SKM-1 treated with dmso at 0.1 percent for 144 hours (cell line): ENCODE measurements at regions not wholly inside any gene's neighbourhood (a gene's known extent, or its start where the extent isn't known, plus 50 kb on each side); places are given as distances from the start of the nearest gene placed in this dataset.

Experiments
- DNase-seq: peaks from one replicate; lab custom pipeline; 2025; ENCODE audit not compliant: unreplicated experiment; lab: John Stamatoyannopoulos, UW

- no peak for DNase-seq
Measured at GRCh38 chr10:90447831-90448230, 410.0 kb downstream of the HTR7 start.

GRCh38 chr10:90450797-90451196 is 407.0 kb downstream of the HTR7 start:
- DNase-seq: no peak

- no peak for DNase-seq
Measured at GRCh38 chr10:90451283-90451682, 406.6 kb downstream of the HTR7 start.

- no peak for DNase-seq
Measured at GRCh38 chr10:90458054-90458453, 399.8 kb downstream of the HTR7 start.

GRCh38 chr10:90458571-90458970 is 399.3 kb downstream of the HTR7 start:
- no peak for DNase-seq

GRCh38 chr10:90461437-90462155 is 396.2 kb downstream of the HTR7 start:
- DNase-seq: no peak

- DNase-seq: no peak
Measured at GRCh38 chr10:90462749-90463470, 394.9 kb downstream of the HTR7 start.

- no peak for DNase-seq
Measured at GRCh38 chr10:90464329-90464728, 393.5 kb downstream of the HTR7 start.

GRCh38 chr10:90470966-90471365 is 386.9 kb downstream of the HTR7 start:
- no peak for DNase-seq

- no peak for DNase-seq
Measured at GRCh38 chr10:90480466-90480865, 377.4 kb downstream of the HTR7 start.

- DNase-seq: no peak
Measured at GRCh38 chr10:90481326-90481923, 376.4 kb downstream of the HTR7 start.

GRCh38 chr10:90484518-90484917 is 373.3 kb downstream of the HTR7 start:
- no peak for DNase-seq

GRCh38 chr10:90494183-90494582 is 363.7 kb downstream of the HTR7 start:
- DNase-seq: no peak

GRCh38 chr10:90504172-90504571 is 353.7 kb downstream of the HTR7 start:
- no peak for DNase-seq

- no peak for DNase-seq
Measured at GRCh38 chr10:90526721-90527120, 331.1 kb downstream of the HTR7 start.

- no peak for DNase-seq
Measured at GRCh38 chr10:90530521-90530920, 327.3 kb downstream of the HTR7 start.

GRCh38 chr10:90557385-90557784 is 300.5 kb downstream of the HTR7 start:
- DNase-seq: no peak

GRCh38 chr10:90560331-90560730 is 297.5 kb downstream of the HTR7 start:
- DNase-seq: no peak

- no peak for DNase-seq
Measured at GRCh38 chr10:90561666-90562065, 296.2 kb downstream of the HTR7 start.

GRCh38 chr10:90571481-90572258 is 286.2 kb downstream of the HTR7 start:
- DNase-seq: no peak

- no peak for DNase-seq
Measured at GRCh38 chr10:90575125-90575524, 282.7 kb downstream of the HTR7 start.
